Heart right ventricle (tissue), 16 donors: ENCODE measurements at regions not wholly inside any gene's neighbourhood (a gene's known extent, or its start where the extent isn't known, plus 50 kb on each side); places are given as distances from the start of the nearest gene placed in this dataset.

Experiments
- ATAC-seq, 8 donors: fragments of 200-7000 bp; cut with Tn5 transposase; one replicate each; pipeline ENCODE4 v1.9.1; 2020; ENCODE audit warnings: mild to moderate bottlenecking in 8 of 8, moderate library complexity in 8 of 8, moderate number of reproducible peaks in 1 of 8
- DNase-seq, 2 donors: peaks; one replicate each; pipeline ENCODE4 v3.0.0-alpha.2; 2020
- H3K27ac ChIP-seq, 10 donors: fragments of 200-600 bp; sonication (generic) in 2 of 10; one replicate each; pipeline versions ENCODE4 v1.5.0 to v1.8.0; 2020 to 2022; ENCODE audit warnings: mild to moderate bottlenecking in 3 of 10
- H3K27me3 ChIP-seq, 7 donors: fragments of 200-600 bp; one replicate each; pipeline ENCODE4 v1.8.0; 2021 to 2022; ENCODE audit warnings: mild to moderate bottlenecking in 2 of 7
- H3K36me3 ChIP-seq, 9 donors: fragments of 200-600 bp; sonication (generic) in 1 of 9; one replicate each; pipeline versions ENCODE4 v1.5.0 to v1.8.0; 2020 to 2022; ENCODE audit warnings: mild to moderate bottlenecking in 2 of 9
- H3K4me1 ChIP-seq, 9 donors: fragments of 200-600 bp; sonication (generic) in 1 of 9; one replicate each; pipeline versions ENCODE4 v1.5.0 to v1.8.0; 2020 to 2022; ENCODE audit warnings: mild to moderate bottlenecking in 4 of 9
- H3K4me3 ChIP-seq, 10 donors: fragments of 200-600 bp; sonication (generic) in 2 of 10; one replicate each; pipeline versions ENCODE4 v1.5.0 to v1.8.0; 2020 to 2022; ENCODE audit warnings: mild to moderate bottlenecking in 7 of 10, moderate library complexity in 2 of 10
- H3K9me3 ChIP-seq, 11 donors: fragments of 200-600 bp in 10 of 11; sonication (generic) in 2 of 11; one replicate each; pipeline versions ENCODE4 v1.5.0 to v1.8.0; 2013 to 2022; ENCODE audit warnings: mild to moderate bottlenecking in 2 of 11, control low read depth in 1 of 11, moderate library complexity in 1 of 11
- WGBS, 2 donors: extraction: QIAGEN DNeasy Blood & Tissue Kit; methylation state at CpG; one replicate each; pipeline ENCODE4 v1.1.7; 2013; ENCODE audit warnings: inconsistent platforms in 1 of 2; 5-methylcytosine and 5-hydroxymethylcytosine counted together
- intact Hi-C, 10 donors: fragments of 100-400 bp; cut with DNase I; formaldehyde crosslinking; loops; one replicate each; pipeline versions ENCODE4 v1.11.1 to v1.14.2; 2022
- TF ChIP-seq, protein P1 (sequence below), 9 donors: fragments of 200-600 bp; sonication (generic) in 2 of 9; IDR thresholded peaks; one replicate each; pipeline versions ENCODE4 v1.5.0 to v1.8.0; 2021 to 2022; ENCODE audit warnings: antibody characterized with exemption in 9 of 9, mild to moderate bottlenecking in 5 of 9, moderate library complexity in 1 of 9
- donor health status: Arrhythmogenic right ventricular cardiomyopathy.
- donor health status: ischemic (EF 13 %, LVEDD 7.1; RV severe dilation, severe dysfunction).
- donor health status: healthy with polysubstance abuse.
- donor health status: DM: no; HTN: yes; CAD: no.
- donor health status: DM: no; HTN: no; CAD: no.
- donor health status: ischemic (EF 25% LVEDD 6.9; RV normal size, moderate dysfunction).
- donor health status: ischemic (EF 25% LVEDD 5.7; RV mildly dilated, moderate dysfunction).
- donor health status: healthy.
- donor health status: DM: yes; HTN: yes; CAD: no.
- donor health status: Ischemic cardiomyopathy.
- donor health status: ischemic (EF 35%, LVEDD 5.7; RV mildly dilated, moderate dysfunction).
- donor health status: nonischemic (EF 11% LVEDD 7.7; RV severe dilation, severe dysfunction).
- donor health status: DM: yes; HTN: yes; CAD: no.
- donor health status: PGD.
- donor health status: ischemic (EF 29% LVEDD 5.4; RV normal size, mild dysfunction).
- donor health status: nonischemic (EF 23%, LVEDD 6.1; RV moderate dilation, normal function).

DNA sequence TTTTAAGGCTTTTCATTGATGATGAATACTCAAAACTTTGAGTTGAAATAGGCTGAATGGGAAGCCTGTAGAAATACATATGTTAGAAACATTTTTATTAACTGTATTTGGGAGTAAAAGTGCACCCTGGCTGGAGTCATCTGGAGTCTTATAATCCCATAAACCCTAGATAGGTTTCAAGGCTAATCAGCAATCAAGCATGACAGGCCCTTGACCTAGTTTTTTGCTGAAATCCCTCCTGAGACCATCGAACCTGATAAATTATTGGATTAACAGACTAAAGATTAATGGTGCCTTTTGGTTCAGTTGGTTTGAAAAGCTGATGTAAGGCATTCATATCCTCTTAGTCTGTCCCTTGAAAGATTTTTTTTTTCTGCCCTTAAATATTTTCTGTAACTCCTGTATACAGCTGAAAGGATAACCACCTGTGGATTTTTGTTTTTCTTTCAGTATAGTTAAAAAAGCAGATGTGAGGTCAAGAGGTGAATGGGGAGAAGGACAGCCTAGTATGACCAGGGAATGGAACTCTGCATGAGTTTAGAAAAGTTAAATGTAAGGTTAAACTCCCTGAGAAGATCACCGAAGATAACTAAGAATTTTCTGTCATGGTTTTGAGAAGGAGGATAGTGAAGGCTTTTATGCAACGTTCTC is 69.4 kb upstream of the STXBP5L start:
- TF ChIP-seq, protein P1, sequence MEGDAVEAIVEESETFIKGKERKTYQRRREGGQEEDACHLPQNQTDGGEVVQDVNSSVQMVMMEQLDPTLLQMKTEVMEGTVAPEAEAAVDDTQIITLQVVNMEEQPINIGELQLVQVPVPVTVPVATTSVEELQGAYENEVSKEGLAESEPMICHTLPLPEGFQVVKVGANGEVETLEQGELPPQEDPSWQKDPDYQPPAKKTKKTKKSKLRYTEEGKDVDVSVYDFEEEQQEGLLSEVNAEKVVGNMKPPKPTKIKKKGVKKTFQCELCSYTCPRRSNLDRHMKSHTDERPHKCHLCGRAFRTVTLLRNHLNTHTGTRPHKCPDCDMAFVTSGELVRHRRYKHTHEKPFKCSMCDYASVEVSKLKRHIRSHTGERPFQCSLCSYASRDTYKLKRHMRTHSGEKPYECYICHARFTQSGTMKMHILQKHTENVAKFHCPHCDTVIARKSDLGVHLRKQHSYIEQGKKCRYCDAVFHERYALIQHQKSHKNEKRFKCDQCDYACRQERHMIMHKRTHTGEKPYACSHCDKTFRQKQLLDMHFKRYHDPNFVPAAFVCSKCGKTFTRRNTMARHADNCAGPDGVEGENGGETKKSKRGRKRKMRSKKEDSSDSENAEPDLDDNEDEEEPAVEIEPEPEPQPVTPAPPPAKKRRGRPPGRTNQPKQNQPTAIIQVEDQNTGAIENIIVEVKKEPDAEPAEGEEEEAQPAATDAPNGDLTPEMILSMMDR (IDR thresholded peaks at IDR 0.05), result no peak
- intact Hi-C loops, result no loop called here
- Histone ChIP-seq H3K4me1 (no peaks in the 10 kb centered on the region), H3K36me3 (no peaks in the 10 kb centered on the region), H3K27me3 (no peaks in the 10 kb centered on the region), H3K9me3 (no peaks in the 10 kb centered on the region), H3K4me3 (no peak overlapping the region), H3K27ac (no peak overlapping the region)
- DNase-seq (no peak), ATAC-seq (no peak)
- 69 to 71% methylated on average over 3 of the region's 3 CpGs for WGBS, 2 donors

DNA sequence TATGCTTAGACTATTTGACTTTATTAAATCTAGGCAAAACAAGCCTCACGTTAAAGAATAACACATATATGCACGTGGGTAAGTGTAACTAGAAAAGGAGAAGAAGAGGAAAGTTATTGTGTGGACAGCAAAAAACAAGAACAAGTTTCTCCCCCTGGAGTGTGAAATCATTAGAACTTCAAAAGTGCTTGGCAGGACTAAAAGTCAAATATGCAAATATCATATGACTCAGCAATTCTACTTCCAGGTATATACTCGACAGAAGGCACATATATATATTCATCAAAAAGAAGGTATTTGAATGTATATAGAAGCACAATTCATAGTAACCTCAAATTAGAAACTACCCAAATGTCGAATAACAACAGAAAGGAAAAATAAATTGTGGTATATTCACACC is 68.9 kb upstream of the STXBP5L start:
- 66 to 70% methylated on average over 4 of the region's 4 CpGs for WGBS, 2 donors
- ATAC-seq, result no peak
- no peaks in the 10 kb centered on the region for H3K36me3 ChIP-seq
- no peak for DNase-seq
- no peaks in the 10 kb centered on the region for H3K4me1 ChIP-seq
- no peaks in the 10 kb centered on the region for H3K27me3 ChIP-seq
- H3K9me3 ChIP-seq, result no peaks in the 10 kb centered on the region
- no peak overlapping the region for H3K27ac ChIP-seq
- no peak overlapping the region for H3K4me3 ChIP-seq
- TF ChIP-seq, protein P1 (IDR thresholded peaks at IDR 0.05), result no peak
- intact Hi-C loops, result no loop called here

DNA sequence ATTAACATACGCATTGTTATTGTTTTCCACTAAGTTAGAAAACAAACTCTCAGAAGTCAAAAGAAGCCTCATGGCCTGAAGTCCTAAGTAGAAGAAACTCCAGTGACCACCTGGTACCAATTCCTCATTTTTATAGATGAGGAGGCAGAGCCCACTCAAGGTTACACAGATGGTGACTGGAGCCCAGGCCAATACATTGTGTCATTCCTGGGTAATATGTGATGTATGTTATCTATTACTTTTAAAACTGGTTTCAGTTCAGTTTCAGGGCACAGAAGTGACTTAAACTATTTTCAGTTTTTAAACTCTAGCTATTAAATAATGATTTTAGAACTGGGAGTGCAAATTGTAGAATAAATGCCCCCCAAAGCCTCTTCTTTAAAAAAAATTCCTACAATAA is 66.7 kb upstream of the STXBP5L start:
- H3K4me3 ChIP-seq, result no peak overlapping the region
- DNase-seq, result no peak
- H3K4me1 ChIP-seq, result no peaks in the 10 kb centered on the region
- no peak for ATAC-seq
- TF ChIP-seq, protein P1 (IDR thresholded peaks at IDR 0.05), result no peak
- no peaks in the 10 kb centered on the region for H3K9me3 ChIP-seq
- H3K27me3 ChIP-seq, result peaks cover 0 to 9% (median 0%) of the 10 kb centered on the region in 7 donors
- 89 to 95% methylated on average over 1 of the region's 1 CpG for WGBS, 2 donors
- no peak overlapping the region for H3K27ac ChIP-seq
- H3K36me3 ChIP-seq, result no peaks in the 10 kb centered on the region
- intact Hi-C loops, result no loop called here

DNA sequence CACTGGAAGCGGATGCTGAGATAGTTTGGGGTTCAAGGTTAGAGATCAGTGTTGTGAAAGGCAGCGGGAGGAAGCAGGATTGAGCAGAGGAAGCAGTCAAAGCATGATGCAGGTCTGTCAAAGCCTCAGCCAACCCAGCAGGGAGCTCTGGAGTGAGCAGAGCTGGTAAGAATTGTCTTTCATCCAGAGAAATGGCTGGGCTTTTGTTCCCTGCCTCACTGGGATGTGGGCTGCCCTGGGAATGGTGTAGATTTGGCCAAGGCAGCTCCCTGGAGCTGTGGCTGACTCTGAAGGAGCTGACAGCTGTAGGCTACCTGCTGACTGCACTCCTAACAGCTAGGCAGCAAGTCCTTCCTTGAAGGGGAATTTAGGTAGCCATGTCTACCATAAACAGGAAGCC is 61.9 kb upstream of the STXBP5L start:
- intact Hi-C loops, result no loop called here
- Histone ChIP-seq H3K9me3 (no peaks in the 10 kb centered on the region), H3K27me3 (peaks cover 0 to 50% (median 0%) of the 10 kb centered on the region in 7 donors), H3K4me1 (no peaks in the 10 kb centered on the region), H3K36me3 (no peaks in the 10 kb centered on the region), H3K4me3 (no peak overlapping the region), H3K27ac (no peak overlapping the region)
- 53 to 63% methylated on average over 2 of the region's 2 CpGs for WGBS, 2 donors
- ATAC-seq (no peak), DNase-seq (no peak)
- TF ChIP-seq, protein P1 (IDR thresholded peaks at IDR 0.05), result no peak
